SU-DHL-6 (cell line): ENCODE measurements at regions not wholly inside any gene's neighbourhood (a gene's known extent, or its start where the extent isn't known, plus 50 kb on each side); places are given as distances from the start of the nearest gene placed in this dataset.

Experiments used
- EZH2phosphoT487 ChIP-seq: fragments of 200-600 bp; sonication (generic), shearing (Covaris generic); conservative IDR thresholded peaks from 2 replicates; pipeline ENCODE4 v1.6.1; 2018; ENCODE audit warnings: mild to moderate bottlenecking, antibody characterized with exemption, low read length, moderate library complexity, mixed read lengths
- TF ChIP-seq, protein P1 (sequence below): fragments of 200-600 bp; sonication (generic); IDR thresholded peaks from one replicate; pipeline ENCODE4 v1.5.1; 2017; ENCODE audit warnings: antibody characterized with exemption, mild to moderate bottlenecking, low read length, moderate library complexity; ENCODE audit not compliant: insufficient read depth, poor library complexity, severe bottlenecking

DNA sequence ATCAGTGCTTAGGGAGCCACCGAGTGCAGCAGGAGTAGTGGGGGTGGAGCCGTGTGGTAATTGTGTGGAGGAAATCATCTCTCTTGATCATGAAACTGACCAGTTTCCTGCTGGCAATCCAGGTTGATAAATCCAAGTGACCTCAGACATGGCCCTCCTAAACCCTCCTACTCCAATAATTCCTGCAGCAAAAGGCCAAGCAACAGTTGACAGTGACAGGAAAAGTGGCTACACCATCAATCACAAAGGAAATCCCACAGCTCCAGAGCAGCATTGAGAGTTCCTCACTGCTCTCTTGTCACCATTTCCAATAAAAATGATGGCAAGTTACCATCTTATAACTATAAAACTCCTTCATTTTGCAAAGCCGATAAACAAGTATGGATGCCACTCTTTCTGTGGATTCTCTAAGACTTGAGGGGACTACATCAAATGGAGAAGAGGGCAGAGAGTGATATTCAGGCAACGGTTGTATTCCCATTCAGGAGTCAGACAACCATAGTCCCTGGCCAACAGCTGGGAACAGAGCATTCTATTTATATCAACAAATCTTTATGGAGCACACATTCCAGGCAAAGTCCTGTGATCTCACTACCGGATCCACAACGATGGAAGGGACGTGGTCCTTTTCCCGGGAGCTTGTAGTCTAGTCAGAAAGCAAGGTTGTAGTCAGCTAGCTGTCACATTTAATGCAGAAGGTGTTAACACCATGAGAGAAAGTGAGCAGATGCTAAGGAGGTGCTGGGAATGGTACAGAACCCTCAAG is 312.5 kb upstream of the CTNNB1 start:
- TF ChIP-seq, protein P1, sequence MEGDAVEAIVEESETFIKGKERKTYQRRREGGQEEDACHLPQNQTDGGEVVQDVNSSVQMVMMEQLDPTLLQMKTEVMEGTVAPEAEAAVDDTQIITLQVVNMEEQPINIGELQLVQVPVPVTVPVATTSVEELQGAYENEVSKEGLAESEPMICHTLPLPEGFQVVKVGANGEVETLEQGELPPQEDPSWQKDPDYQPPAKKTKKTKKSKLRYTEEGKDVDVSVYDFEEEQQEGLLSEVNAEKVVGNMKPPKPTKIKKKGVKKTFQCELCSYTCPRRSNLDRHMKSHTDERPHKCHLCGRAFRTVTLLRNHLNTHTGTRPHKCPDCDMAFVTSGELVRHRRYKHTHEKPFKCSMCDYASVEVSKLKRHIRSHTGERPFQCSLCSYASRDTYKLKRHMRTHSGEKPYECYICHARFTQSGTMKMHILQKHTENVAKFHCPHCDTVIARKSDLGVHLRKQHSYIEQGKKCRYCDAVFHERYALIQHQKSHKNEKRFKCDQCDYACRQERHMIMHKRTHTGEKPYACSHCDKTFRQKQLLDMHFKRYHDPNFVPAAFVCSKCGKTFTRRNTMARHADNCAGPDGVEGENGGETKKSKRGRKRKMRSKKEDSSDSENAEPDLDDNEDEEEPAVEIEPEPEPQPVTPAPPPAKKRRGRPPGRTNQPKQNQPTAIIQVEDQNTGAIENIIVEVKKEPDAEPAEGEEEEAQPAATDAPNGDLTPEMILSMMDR, result no peak
- no peak for TF ChIP-seq EZH2phosphoT487
